GM19397 (cell line): ENCODE measurements at regions not wholly inside any gene's neighbourhood (a gene's known extent, or its start where the extent isn't known, plus 50 kb on each side); places are given as distances from the start of the nearest gene placed in this dataset.

Experiments
- ATAC-seq: cut with Tn5 transposase; IDR thresholded peaks from one replicate; pipeline ENCODE4 v1.9.1; 2021; ENCODE audit warnings: mild to moderate bottlenecking, moderate library complexity; ENCODE audit not compliant: unreplicated experiment

DNA sequence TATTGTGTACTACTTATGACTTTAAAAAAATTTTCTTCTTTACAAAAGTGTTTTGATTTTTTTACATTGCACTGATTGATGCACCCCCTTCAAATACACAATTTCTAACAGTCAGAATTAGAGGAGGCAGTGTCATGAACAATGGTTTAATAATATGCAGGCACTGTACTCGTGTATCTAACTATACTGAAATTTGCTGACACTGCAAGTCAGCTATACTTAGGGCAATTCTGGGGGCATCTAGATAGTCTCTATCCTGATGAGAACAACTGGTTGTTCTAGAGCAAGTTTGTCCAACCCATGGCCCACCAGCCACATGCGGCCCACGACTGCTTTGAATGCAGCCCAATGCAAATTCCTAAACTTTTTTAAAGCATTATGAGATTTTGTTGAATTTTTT lies 375.6 kb downstream of the BCKDHB start:
- no peak for ATAC-seq

DNA sequence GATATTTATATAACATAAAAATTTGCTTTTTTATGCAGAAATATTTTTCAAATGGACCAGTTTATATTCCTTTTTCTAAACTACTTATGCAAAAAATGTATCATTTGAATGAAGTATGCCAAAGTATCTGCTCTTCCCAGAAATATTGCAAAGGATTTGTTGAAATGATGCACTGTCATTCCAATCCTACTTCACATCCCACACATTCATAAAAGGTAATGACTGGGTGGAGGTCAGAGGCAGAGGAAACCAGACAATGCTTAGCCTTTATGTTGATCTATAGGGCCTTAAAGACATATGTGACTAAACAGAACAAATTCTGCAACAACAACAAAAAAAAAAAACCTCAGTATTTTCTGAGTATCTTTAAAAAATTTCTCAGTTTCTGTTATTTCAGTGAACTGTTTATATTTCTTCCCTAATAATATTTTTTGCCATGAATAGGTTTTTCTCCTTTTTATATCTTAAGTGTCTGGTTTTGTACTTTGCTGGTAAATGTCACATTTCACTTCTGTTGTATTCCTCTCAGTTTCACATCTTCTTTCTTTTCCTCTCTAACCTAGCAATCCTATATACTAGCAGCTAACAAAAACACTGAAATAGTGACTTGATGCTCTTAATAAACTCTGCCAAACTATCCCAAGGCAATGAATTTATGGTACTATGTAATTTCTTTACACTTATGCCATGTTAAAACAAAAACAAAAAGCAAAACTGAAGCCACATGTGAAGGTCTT lies 374.1 kb downstream of the BCKDHB start:
- no peak for ATAC-seq

DNA sequence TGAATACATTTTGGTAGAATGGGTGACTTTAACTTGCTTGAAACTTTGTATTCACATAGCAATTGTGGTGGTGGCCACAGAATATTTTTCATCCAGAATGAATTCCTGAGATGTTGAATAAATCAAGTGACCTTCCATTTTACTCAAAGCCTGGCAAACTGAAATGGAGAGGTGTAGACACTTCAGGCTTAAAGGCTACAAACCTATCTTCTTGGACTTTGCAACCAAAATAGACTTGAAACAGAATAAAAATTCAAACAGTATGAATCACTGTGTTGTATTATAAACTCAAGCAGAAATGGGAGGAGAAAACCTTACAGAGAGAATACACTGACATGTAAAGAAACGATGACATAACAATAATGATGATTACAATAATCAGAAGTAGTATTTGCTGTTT lies 371.6 kb downstream of the BCKDHB start:
- ATAC-seq = no peak

DNA sequence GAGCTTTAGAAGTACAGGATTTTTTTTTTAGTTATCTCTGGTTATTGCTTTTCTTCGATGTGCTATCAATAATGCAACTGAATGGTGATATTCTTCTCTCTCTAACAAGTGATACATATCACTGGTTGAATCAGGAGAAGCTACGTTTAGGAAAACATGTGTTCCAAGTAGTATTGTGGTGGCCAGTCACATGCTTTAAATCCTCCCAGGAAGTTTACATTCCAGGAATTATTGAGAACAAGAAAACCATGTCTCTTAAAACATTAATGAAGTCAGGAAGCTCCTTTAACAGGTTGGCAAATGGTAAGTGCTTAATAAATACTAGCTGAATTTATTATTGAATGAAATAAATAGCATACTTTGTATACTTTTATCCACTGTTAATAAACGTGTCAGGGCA lies 371.1 kb downstream of the BCKDHB start:
- ATAC-seq = no peak

DNA sequence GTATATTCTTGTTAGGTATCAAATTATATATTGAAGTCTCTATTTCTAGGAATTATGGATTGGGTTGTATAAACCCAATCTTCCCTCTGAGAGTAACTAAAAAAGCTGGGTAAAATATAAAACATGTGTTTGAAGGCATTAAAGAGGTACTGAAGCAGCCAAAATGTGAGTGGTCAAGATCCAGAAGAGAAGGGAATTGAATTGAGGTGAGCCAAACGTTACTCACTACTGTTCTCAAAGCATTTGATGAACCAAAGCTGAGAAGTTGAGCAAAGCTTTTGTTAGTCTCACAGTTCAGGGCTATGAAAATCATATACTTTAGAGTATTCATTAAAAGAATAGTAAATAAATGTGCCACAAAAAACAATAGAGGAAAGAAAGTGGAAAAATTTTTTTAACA lies 365.8 kb downstream of the BCKDHB start:
- ATAC-seq = no peak

DNA sequence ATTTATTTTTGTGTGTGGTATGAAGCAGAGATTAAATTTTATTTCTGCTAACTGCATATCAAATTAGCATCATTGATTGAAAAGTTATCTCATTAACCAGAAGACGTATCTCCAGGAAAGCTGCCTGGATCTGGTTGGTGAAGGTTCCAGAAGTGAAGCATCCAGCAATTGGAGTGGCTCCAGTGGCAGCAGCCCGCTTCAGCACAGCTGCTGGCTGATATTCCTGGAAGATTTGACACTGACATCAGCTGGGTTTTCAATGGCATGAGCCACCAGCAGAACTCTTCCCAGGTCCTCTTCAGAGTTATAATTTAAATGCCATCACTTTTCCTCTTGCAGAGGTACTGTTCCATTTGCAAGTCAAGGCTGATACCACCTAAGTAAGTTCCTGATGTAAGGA lies 363.5 kb downstream of the BCKDHB start:
- no peak for ATAC-seq

DNA sequence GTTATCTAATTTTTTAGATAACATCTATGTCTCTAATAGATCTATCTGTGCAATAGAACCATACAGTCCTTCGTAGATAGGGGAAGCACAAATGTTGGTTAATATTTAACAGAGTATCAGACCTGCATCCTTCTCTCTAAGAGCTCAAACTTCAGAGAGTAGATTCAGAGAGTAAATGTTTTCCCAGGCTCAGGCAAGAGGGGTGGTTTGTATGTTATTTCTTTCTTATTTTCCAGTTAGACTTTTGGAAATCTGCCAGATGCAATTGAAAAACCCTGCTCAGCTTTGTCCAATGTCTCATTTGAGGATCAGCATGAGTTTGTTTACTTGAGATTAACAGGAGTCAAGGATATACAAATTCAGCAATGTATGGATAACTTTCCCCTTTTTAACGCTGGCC lies 361.9 kb downstream of the BCKDHB start:
- ATAC-seq = no peak

DNA sequence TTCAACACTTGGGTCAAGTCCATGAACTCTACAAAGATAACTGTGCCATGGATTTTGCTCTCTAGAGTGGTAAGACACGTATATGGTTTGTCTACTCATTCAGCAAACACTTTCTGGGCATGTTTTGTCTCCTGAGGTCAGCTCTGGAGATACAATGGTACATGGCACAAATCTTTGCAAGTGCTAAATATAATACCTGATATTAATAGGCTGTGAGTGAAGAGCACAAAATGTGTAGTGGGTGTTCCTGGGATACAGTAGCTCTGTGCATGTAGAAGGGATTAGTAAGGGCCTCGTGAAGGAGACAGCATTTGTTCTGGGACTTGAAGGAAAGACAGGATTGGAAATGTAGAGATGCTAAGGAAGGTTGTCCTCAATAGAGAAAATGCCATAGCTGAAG lies 360.9 kb downstream of the BCKDHB start:
- no peak for ATAC-seq

DNA sequence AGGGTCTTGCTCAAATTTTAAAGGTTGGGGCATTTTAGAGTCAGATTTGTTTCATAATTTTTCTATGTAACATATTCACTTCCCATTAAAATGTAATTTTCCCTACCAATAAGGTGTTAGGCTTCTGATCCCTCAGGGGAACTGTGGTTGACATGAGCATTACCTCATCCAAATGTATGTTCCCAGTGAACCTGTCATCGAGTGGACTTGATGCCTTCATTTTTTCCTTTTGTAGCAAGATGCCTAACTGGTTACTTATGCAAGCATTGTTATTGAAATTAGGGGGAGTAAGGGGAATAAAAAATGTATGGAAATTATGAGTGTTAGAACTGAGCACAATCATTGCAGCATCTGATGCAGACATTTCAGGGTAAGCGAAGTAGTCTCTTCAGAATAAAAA lies 360.5 kb downstream of the BCKDHB start:
- no peak for ATAC-seq

DNA sequence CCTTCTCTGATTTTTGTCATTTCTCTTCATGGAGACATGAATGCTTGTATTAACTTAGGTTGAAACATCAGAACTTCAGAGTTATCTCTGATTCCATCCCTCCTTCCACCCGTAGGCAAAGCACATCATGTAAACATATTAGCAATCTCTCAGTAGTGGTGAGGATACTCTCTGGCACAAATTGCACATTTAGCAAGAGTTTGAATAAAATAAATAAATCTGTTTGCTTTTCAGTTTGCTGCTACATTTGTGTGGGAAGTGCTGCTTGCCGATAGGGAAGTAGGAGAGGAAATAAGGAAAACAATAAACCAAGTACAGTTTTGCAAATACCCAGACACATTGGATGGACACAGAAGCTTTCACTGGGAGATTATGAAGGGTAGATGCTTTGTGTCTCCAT lies 359.0 kb downstream of the BCKDHB start:
- ATAC-seq = no peak

DNA sequence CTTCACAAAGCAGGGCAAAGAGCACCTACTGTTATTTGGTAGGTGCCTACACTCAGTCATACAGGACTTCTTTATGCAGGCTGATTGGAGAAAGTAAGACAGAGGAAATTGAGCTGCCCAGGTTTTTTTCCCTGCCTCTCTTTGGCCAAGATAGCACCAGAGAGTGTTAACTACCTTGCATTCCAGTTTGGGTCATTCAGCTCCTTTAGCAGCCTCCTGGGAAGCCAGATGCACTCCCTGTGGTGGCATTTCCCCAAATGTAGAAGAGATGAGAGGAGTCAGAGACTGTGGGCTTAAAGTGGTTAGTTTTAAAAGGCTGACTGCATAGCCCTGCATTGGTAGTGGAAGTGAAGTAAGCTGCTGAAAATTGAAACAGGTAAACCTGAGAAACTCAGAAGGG lies 358.4 kb downstream of the BCKDHB start:
- ATAC-seq = no peak

DNA sequence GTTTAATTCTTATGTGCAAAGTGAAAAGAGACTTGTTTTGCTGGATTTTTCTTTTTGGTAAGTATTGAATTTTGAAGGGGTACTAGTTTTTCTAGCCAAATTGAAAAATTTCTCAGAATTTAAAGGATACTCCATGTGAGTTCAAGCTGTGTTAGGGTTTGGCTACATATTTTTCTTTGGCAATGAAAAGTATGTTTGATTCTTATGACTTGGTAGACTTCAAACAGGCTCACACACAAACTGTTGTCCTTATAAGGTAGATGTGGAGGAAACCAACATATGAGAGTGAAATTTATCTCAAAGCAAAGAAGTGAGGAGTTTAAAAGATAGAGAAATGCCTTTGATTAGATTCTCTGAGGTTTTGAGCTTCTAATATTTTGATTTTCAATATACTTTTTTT lies 356.7 kb downstream of the BCKDHB start:
- ATAC-seq = no peak

DNA sequence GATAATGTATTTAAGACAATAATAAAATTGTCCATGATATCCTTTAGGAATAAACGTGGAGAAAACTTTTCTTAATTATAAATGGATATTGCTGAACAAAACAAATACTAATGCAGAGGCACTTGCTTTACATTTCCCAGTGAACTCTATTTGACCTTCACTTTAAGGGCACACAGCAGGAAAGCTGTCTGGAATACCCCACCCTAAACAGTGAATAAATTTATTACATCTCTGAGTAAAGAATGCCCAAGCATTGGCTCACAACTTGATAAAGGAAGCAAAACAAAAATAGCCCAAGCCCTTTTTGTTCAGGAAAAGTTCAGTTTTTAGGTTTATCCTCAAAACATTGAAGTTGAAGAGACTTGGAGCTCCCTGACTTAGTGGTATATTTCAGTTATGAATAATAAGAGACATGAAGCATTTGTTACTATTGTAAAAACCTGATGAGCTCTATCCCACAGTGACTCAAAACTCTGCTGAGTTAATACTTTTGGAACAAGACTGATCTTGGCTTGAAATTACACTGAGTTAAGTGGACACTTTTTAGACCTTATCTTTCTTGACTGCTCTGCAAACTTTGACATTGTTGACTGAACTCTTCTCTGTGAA lies 353.9 kb downstream of the BCKDHB start:
- ATAC-seq = no peak

DNA sequence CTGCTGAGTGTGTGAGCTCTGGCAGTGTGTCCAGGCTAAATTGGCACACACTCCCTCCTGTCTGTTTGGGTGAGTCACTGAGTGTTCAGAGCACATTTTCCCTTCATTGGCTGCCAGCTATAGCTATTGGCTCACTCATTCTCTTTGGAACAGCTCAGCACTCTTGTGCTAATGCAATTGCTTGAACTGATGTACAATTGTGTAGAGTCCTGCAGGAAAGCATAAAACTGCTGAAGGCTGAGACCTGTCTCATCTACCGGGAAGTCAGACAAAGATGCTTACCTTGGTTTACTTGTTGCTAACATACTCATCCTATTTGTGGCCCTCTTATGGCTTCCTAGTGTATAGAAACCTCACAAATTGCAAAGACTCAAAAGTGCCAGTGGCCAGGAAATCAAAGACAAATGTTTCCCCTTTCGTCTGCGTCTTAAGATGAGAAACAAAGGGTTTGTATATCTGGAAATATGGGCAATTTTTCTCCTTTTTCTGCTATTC lies 351.0 kb downstream of the BCKDHB start:
- ATAC-seq = no peak

DNA sequence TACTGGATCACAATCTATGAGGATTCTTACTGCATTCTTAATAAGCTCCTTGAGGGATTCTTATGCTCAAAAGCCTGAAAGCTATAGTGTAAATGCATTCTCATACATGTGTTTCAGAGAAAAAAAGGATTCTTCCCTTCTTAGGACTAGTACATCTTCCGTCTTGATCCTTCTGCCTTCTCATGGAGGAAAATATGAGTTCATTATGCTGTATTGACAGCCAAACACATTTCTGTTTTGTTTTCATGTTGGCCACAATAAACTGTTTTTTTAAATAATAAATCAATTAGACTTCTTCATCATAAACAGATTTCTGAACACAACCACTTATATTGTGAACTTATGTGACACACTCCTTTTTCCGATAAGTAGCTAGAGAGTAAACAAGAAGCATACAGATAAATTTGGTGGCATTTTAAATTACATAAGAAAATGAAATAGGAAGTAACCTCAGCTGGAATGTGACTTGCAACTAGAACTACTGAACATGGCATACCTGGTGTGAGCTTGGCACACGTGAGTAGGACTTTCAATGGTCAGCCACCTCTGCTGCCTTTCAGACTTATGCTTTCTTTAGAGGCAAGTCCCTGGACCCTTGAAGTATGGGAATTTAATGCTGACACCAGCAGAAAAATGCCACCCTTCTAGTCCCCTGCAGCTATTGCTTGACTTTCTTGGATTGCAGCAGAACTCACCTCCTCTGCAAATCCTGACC lies 350.4 kb downstream of the BCKDHB start:
- ATAC-seq = no peak

DNA sequence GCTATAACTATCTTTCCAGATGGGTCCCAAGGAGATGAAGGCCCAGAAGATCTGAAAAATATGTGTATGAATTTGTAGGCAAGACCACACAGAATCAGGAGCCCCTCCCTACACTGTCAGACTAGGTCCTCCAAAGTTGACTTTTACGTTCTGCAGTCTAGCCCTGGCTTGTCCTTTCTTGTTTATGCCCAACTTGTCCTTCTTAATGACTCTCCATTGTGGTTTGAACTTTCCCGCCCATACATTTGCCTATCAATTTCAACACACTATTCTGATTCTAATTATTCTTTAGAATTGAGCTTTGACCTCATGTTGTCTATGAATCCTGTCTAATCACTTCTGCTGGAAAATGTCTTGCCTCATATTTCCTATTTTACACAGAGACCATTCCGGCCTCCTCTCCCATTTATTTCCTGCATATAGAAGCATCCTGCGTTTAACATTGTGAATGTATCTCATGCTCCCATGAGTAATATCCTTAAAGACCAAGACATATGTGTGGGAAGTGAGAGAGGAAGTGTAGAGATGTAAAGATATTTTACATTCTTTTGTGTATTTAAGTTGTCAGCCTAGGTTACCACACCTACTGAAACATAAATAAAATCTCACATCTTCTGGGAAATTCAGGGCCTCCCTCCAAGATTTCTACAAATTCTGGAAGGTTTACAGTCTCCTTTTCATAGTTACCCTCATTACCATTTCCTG lies 348.3 kb downstream of the BCKDHB start:
- no peak for ATAC-seq

DNA sequence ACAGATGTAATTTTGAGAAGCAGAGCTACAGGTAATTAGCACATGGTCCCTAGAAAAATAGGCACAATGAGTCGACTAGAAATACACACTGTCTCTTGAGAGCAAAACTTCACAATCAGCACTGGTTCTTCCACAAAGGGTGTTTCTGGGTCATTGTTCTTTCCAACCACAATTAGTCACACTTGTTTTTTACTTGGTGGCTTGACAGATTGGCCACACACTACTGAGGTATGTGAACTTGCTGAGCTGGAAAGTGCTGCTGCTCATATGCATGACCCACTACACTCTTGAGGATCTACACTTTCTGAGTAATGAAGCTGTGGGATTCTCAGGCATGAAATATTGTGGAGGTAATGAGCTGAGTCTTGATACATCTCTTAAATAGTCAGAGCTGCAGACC lies 347.7 kb downstream of the BCKDHB start:
- peak; percentile 57 for ATAC-seq

DNA sequence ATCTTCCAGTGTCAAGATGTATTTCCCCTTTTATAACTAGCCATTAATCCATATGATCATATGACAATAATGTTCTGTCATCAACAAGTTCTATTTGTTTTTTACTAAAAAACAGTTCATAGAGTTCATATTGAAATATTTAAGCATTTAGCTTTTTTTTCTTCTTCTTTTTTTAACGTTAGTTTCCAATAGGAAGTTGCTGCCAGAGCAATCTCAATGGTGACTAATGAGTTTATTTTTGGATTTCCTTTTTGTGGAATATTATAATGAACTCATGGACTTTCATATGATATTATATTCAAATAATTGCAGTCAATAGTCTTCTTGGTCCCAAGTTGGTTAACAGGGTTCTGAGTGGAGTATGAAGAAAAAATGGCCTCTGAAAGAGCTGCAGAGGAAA lies 343.3 kb downstream of the BCKDHB start:
- no peak for ATAC-seq

DNA sequence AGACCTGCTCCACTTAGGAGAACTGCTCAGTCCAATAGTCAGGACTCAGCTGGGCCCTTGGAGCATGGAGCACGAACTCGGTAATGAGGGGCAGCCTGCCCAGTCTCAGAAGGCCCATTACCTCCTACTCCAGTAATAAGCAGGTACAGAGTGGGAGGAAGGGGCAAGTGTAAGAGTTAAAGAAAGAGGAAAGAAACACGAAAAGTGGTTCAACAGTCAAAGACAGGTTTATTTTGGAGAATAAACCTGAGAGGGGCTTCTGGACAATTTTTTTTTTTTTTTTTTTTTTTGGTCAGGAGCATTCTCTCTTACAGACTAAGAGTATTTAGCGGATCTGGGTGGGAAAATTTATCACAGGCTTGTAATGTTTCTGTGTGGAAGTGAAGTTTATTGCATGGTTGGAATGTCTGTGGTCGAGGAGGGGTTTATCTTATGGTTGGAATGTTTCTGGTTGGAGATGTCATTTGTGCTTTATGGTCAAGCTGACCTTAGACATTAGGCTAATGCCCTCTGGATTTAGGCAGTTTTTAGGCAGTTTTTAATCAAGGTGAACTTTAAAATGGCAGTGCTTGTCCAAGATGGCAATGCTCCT lies 340.1 kb downstream of the BCKDHB start:
- no peak for ATAC-seq

DNA sequence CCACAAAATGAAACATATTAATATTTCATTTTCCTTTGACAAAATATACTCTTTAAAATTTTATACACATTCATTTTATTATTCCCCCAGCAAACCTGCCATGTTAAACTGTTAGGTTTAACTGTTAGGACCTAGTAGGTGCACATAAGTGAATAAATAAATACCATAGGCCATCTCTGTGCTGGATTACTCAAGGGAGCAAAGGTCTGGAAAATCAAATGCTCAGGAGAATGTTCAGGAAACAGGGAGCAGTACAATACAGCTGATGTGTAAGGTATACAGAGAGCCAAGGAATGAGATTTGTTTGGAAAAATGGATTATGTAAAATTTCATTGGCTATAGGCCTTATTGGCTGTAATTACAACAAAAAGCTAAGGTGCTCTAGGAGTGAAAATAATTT lies 339.3 kb downstream of the BCKDHB start:
- ATAC-seq = no peak

DNA sequence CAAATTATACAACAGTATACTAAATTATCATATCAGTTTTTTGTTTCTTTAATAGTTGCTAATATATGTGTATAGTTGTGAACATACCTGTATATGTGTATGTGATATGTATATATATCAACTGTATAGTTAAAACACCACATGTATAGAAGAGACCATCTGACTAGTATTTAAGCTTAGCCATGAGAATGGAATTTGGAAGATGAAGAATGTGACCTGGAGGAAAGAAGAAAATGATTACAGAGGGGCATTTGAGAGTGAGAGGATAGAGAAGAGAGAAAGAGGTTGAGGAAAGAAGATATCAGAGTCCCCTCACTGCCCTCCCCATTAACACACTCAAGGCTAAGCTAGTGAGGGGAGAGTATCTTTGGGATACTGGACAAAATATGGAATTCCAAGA lies 335.9 kb downstream of the BCKDHB start:
- no peak for ATAC-seq
